GM19043 (cell line): ENCODE measurements at regions not wholly inside any gene's neighbourhood (a gene's known extent, or its start where the extent isn't known, plus 50 kb on each side); places are given as distances from the start of the nearest gene placed in this dataset.
"Not testable (repeated sequence)": the region's sequence is repeated elsewhere in the genome, so short reads cannot be mapped to it uniquely, and the experiment has no call there.

Experiments used
- ATAC-seq: cut with Tn5 transposase; IDR thresholded peaks from one replicate; pipeline ENCODE4 v1.9.1; 2021; ENCODE audit warnings: low read depth; ENCODE audit not compliant: unreplicated experiment

DNA sequence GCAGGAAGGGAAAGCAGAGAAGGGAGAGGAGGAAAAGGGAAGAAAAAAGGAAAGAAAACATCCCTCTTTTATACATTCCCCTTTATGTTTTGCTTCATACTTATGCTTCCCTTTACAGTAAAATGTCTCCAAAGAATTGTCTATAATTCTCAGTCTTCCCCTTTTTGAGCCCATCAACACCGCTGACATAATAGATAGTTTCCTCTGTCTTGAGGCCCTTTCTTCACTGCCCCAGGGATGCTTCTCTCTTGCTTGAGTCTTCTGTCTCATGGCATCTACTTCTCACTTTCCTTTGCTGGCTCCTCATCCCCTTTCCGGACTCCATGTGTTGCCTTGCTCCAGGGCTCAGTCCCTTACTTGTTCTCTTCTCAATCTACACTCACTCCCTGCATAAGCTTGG is 99.7 kb upstream of the DAZL start:
- no peak for ATAC-seq

DNA sequence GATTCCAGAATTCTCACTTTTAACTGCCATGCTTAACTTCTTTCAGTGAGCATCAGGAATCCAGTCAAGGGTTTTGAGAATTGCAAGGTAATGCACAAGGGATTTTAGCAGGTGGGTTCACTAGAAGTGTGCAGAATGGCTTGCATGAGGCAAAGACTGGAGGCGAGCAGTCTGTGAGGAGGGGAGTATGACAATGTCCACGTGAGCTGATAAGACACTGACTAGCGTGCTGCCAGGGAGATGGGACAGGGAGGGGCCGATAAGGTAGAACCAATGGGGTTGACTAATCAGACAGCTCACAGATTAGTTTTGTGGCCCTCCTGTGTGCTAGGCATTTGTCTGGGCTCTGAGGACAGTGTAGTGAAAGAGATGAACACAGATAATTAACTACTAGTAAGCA is 102.0 kb upstream of the DAZL start:
- ATAC-seq = no peak

DNA sequence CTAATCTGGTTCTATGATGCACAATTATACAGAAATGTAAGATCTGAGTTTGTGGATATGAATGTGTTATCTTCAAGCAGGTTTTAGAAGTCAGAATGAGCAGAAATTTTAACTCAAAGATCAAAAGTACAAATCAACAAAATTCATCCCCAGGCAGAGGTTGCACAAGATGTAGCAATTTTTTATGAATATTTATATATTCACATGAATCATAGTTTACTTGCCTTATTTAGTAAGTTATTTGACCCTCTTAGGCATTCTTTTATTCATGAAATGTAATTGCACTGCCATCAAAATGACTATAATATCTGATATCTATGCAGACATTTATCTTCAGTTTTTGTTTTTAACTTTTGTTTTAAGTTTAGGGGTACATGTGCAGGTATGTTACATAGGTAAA is 103.1 kb upstream of the DAZL start:
- ATAC-seq = no peak

DNA sequence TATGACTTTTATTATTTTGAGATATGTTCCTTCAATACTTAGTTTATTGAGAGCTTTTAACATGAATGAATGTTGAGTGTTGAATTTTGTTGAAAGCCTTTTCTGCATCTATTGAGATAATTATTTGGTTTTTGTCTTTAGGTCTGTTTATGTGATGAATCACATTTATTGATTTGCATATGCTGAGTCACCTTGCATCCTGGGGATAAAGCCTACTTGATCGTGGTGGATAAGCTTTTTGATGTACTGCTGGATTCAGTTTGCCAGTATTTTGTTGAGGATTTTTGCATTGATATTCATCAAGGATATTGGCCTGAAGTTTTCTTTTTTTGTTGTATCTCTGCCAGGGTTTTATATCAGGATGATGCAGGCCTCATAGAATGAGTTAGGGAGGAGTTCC is 106.5 kb upstream of the DAZL start:
- not testable (repeated sequence) for ATAC-seq

DNA sequence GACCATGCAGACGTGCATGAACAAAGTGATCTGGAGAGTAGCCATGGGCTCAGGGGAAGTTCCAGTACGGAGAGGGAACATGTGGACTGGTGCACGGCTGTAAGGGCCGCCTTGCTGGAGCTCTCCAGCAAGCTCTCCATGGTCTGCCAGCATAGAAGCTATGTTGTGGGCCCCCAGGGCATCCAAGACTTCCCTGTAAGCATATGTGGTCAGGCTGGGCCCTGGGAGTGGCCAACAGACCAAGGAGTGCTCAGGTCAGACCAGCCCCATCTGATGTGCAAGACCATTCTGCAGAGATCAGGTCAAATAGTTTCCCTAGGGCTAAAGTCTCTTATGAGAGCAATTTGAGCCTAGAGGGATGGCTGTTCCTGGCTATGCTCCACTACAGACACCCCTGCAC is 110.1 kb upstream of the DAZL start:
- no peak for ATAC-seq

DNA sequence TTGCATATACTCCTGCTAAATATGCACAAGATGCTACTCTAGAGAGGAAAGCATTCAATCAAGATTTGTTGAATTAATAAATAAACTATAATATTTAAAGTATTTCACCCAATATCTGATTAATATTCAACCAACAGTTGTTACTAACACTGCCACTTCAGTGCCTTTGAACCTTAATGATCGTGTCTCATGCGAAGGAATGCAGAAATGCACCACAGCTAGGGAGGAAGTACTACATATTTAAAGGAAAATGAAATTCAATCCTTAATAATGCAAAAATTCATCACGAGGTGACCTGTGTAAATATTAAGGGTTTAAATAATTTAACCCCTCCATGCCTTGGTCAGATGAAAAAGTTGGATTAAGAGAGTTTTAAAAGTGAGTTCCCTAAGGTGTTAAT is 114.2 kb upstream of the DAZL start:
- ATAC-seq = no peak

DNA sequence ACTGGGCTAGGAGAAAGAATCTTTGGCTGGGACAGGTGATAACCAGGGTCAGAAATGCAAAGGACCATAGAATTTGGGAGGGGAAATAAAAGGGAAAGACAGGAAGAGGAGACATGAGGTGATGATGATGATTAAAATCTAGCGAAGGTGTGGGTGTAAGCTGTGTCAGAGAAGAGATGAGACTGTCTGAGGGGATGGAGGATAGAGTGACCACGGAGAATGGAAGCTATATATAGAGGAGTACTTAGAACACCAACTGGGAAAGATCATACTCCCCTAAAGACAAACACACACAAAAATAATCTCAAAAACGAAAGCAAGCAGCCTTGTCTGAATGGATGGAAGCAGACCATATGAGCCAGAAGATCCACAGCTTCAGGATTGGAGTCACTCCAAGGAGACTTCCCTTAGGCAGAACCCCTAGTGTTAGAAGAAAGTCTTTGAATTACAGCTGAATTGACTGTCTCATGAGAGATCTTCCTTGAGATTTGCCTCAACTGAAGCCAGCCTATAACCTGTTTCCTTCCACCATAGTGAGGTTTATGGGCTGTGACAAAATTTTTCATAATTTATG is 115.2 kb upstream of the DAZL start:
- ATAC-seq = no peak

DNA sequence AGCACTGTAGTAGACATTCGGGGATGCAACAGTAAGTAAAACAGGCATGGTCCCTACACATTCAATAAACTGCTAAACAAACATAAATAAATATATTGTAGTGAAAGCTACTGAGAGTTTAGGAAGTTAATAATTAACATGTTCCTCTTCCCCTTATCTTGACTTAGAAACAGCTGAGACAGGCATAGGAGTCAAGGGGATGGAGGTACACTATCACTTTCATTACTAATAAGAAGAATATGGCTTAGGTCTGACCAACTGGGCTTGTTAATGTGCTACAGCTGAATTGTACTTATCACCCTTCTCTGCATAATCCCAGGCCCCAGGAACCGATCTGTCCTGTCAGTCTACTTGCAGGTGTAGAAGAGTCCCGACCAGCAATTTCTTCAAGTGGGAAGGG is 116.3 kb upstream of the DAZL start:
- no peak for ATAC-seq

DNA sequence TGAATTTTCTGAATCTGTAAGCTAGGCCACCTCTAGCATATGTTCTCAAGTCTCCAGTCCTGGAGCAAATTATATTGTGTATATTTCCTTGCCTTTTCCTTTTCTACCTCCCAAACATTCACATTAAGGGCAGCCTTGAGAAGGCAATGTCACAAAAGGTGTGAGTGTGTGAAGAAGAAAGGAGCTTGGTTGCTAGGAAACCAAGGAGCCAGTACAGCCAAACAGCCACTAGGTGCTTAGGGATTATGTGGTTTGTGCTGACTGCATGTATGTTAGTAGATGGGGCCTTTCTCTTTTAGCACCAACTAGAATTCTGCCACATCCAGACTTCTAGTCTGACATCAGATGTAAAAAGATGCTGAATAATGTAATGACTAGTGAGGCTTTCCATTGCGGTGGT is 118.8 kb upstream of the DAZL start:
- ATAC-seq = no peak

DNA sequence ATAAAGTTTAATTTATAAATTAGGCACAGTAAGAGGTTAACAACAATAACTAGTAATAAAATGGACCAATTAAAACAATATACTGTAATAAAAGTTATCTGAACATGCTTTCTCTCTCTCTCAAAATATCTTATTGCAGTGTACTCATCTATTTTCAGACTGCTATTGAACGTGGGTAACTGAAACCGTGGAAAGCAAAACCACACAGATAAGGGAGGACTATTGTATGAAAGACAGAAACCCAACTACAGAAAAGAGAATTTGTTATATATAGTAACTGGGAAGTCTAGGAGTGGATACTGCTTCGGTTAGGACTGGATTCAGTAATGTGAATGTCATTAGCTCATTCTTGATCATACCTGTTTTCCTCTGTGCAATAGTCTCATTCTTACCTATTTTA is 119.3 kb upstream of the DAZL start:
- ATAC-seq = no peak

DNA sequence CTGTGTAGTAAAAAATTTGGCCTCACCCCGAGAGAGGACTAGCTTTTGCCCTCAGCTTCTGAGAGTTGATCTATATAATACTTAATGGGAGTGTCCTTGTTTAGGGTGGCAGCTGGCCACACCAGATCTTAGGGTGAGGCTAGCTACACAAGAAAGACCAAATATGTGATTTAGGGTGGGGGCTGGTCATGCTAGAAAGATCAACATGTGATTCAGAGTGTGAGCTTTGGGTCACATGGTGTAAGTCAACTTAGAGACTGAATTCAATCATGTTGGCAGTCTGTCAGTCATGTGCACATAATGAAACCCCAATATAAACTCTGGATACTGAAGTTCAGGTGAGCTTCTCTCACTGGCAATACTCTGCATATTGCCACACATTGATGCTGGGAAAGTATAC is 120.7 kb upstream of the DAZL start:
- no peak for ATAC-seq

DNA sequence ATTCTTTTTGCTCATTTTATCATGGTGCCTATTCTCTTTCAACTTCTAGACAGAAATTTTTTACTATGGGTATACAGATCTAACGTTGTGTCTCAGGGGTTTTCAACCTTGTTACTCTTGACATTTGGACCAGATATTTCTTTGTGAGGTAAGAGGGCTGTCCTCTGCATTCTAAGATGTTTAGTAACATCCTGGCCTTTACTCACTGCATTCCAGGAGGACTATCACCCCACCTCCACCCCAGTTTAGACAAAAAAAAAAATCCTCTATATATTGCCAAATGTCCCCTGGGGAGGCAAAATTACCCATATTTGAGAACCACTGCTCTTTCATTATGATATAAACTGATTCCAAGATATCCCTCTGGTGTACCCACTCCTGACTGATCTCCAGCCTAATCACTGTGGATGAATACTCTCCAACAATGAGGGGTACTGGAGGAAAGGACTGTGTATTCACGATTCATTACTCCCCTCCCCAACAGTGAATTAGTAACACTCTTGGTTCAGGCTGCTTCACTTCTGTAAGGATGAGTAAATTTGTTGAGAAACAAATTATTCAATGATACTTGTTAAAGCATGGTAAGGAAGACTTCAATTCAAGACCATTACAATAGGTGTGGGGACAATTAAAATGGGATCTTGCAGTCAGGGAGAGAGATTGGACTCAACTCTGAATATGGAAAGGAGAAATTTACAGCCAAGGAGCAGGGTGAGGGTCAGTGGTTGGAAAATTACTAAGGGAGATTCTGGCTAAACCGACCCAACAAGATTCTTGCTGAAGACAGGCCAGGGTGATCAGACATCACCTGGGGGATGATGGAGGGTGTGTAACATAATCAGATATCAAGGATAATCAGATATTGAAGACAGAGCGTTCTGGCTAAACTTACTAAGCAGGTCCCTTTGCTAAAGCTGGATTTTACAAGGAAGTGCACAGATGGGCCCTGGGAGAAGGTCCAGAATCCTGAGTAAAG is 123.8 kb upstream of the DAZL start:
- no peak for ATAC-seq

DNA sequence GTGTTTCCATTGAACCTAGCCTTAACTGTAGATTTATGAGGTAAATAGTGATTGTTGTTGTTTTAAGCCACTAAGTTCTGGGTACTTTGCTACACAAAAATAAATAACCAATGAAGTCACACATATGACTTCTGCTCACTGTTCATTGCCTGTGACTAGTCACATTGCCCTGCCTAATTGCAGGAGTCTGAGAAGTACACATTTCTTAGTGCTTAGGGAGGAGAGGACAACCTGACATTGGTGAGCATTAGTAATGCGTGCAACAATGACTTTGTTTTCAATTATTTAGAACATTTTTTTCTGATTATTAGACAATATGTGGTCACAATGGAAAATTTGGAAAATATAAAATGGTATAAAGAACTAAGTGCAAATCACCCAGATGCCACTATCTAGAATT is 133.2 kb upstream of the DAZL start:
- ATAC-seq = no peak

DNA sequence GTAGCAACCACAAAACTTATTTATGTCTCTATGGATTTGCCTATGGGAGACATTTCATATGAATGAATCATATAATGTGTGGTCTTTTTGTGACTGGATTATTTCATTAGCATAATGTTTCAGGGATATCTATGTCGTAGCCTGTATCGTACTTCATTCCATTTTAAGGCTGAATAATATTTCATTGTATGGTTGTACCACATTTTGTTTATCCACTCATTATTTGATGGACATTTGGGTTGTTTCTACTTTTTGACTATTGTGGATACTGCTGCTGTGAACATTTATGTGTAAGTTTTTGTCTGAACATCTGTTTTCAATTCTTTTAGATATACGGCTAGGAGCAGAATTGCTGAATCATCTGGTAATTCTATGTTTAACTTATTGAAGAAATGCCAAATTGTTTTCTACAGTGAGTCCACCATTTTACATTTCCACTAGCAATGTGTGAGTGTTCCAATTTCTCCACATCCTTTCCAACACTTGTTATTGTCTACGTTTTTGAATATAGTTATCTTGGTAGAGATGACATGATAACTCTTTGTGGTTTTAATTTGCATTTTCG is 134.4 kb upstream of the DAZL start:
- no peak for ATAC-seq

DNA sequence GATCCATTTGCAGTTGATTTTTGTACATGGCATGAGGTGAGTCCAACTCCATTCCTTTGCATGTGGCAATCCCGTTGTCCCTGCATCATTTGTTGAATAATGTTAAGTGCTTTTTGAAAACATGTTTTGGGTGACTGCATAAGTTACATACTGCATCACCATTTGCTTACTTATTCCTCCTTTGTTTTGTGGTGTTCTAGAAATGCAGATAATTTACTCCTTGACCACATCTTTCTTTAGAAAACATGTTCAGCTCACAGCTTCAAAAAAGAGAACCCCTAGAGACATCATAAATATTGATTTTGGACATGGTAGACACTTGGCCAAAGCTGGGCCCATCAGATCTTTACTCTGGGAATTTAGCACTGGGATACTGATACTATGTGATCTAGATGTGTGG is 135.3 kb upstream of the DAZL start:
- no peak for ATAC-seq

DNA sequence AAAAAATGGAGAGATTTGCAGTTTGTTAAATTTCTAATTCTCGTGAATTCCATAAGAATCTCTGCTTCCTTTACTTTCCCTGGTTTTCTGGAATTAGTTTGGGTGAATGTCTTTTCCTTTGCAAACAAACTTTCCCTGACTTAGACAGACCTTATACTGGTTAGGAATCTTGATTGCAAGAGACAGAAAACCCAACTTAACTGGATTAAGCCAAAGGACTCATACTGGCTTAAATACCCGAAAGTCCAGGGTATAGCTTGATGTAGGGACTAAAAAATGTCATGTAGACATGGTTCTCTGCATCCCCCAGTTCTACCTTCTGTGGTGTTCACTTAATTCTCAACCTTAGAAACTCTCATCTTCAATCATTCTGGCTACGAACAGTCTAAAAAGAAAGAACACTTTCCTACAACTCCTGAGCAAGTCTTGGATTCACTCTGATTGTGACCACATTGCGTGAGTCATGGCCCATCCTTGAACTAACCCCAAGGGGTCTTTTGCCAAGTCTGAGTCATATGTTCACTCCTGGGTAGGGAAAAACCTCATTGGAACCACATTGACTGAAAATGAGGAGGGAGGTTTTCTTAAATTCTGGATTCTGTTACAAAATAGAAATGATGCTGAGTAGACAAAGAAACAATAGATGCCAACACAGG is 136.0 kb upstream of the DAZL start:
- ATAC-seq = no peak

DNA sequence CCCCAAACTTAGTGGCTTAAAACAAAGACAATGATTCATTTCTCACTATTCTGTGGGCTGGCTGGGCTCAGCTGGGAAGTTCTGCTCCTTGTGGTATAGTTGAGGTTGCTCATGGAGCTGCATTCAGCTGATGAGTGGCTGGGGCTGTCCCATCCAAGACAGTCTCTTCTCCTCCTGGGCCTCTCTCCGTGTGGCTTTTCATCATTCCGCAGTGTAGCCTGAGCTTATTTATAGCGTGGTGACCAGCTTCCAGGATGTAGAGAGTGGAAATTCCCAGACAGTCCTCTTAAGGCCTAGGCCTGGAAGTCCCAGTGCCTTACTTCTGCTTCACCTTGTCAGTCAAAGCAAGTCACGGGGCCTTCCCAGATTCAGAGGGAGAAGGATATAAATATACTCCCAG is 136.7 kb upstream of the DAZL start:
- no peak for ATAC-seq

DNA sequence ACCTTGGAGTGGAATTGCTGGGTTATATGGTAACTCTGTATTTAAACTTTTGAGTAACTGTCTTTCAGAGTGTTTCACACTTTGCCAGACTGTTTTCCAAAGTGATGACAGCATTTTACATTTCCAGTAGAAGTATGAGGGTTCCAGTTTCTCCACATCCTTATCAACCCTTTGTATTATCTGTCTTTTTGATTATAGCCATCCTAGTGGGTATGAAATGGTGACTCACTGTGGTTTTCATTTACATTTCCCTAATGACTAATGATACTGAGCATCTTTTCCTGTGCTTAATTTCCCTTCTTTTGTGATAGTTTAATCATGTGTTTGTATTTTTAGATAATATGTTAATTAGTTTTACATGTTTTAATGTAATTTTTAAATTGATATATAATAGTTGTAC is 138.1 kb upstream of the DAZL start:
- no peak for ATAC-seq

DNA sequence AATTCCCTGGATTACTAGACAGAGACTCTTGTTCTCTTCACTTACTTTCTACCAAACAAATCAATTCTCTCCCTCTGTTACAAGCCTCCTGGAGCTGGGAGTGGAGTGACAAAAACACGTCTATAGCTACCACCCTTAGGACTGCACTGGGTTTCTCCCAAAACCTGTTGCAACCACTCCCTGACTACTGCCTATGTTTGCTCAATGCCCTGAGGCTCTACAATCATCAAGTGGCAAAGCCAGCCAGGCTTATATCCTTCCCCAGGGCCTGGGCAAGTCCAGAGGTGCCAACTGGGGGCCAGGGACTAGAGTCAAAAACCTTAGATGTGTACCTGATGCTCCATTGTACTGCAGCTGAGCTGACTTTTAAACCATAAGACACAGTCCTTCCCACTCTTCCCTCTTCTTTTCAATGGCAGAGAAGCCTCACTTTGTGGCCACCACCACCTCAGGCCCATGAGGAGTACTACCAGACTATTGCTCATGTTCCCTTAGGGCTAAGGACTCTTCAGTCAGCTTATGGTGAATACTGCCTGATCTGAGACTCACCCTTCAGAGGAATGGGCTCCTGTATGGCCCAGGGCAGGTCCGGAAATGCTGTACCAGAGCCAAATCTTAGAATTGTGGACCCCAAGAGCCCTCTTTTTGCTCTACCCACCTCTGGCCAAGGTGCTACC is 125.4 kb upstream of the PLCL2 start:
- ATAC-seq = no peak

DNA sequence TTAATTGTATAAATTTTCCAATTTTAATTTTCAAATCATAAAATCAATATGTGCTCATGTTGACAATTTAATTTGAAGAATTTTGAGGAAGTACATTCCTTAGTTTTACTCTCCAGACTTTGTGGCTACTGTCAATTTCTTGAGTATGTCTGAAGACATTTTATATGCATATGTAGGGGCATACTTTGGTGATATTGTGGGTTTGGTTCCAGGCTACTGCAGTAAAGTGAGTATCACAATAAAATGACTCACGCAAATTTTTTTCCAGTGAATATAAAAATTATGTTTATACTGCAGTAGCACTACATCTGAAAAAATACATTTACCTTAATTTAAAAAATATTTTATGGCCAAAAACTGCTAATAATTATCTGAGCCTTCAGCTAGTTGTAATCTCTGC is 123.2 kb upstream of the PLCL2 start:
- ATAC-seq = no peak

DNA sequence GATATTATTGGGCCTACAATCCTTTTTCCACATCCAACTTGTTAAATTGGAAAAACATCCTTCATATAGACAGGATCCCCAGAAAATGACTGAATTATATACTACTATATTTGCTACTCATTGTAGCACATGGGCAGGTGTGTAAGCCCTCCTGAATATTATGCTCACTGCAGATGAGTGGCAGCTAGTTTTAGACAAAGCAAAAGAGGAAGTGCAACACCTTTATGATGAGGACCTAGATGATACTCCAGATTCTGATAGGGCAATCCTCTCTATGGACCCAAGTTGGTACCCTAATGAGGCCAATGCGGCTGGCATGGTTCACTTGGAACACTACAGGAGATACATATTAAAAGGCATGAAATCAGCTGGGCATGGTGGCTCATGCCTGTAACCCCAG is 119.1 kb upstream of the PLCL2 start:
- no peak for ATAC-seq
